ENCODE measurements at regions not wholly inside any gene's neighbourhood (a gene's known extent, or its start where the extent isn't known, plus 50 kb on each side); places are given as distances from the start of the nearest gene placed in this dataset.
"Not testable (repeated sequence)": the region's sequence is repeated elsewhere in the genome, so short reads cannot be mapped to it uniquely, and the experiment has no call there.

GRCh38 chr3:166810741-166811445 is 569.2 kb downstream of the ZBBX start:
- no peak for DNase-seq

DNA sequence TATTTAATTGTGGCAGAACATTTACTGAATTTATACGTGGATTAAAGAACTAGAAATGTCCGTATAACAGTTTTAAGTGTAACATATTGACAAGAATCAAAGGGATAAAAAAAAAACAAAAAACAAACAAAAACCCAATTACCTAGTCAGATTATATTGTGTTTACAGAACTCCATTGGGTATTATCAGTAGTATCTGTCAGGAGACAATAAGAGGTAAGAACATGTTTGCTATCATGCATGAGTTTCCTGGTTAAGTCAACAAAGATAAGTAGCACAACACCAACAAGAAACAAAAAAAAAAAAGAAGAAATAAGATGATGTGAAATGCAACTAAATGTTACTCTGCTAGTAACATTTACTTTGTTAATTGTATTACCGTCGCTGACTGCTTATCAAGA is 570.6 kb downstream of the ZBBX start:
- no peak for DNase-seq

- DNase-seq, result no peak
These were observed 591.2 kb downstream of the ZBBX start for GRCh38 chr3:166788936-166789335.

DNA sequence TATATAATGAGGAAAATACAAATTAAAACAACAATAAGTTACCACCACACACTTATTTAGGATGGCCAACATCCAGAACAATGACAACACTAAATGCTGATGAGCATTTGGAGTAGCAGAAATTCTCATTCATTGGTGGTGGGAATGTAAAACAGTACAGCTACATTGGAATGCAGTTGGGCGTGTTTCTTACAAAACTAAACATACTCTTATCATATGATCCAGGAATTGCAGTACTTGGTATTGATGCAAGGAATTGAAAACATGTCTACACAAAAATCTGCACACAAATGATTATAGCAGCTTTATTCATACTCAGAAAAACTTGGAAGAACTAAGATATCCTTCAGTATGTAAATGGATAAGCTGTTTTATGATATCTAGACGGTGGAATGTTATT is 594.2 kb downstream of the ZBBX start:
- no peak for DNase-seq

DNA sequence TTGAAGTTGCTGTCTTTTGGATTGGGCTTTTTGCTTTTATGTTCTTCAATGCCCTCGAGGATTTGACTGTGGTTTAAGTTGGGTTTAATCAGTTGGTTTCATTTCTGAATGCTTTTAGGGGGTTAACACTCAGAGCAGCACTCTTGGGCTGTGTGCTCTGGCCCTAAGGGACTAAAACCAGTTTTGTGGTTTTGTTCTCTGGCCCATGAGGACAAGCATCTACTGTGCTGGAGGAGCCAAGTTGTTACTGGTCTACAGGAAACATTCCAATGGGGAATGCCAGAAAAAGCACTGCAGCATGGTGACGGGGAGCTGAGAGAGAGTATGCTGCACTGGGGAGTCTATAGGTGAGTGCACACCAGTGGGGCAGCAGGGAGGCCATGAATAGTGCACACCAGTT is 596.9 kb downstream of the ZBBX start:
- DNase-seq, result no peak

GRCh38 chr3:166764698-166765318 is 615.3 kb downstream of the ZBBX start:
- DNase-seq, result no peak

GRCh38 chr3:166759736-166760513 is 620.2 kb downstream of the ZBBX start:
- DNase-seq, result no peak

DNA sequence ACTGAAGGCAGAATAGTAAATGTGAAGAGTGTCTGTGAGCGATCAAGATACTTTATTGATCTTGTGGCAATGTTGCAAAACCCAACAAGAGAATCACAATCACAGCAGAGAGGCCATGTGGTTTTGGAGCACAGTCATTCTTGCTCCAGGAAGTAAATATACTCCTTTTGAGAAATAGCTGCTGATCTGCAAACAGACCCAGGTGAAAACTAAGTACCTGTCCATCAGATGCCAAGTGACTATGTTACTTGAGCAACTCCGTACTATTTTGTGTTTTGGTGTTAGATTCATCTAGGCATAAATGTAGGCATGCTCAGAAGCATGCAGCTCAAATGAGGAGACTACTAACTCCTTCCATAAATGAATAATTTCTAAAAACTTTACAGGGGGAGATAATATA is 627.9 kb downstream of the ZBBX start:
- DNase-seq, result no peak

GRCh38 chr3:166743481-166744134 is 636.5 kb downstream of the ZBBX start:
- no peak for DNase-seq

DNA sequence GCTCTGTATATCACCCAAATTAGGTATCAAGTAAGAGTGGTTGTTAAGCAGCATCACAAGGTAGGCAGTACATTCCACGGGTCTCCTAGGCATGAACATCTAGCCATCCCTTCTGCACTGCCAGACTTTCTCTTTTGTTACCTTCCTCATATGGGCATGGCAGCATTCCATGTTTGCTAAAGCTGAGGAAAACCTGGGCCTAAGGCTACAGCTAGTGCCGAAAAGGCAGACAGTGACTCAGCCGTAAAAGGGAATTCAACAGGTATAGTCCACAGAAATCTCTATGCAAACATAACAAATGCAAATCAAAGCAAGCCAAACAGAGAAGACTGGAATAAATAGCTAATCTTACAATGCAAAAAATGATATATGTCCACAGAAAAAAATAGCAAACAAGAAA is 645.4 kb downstream of the ZBBX start:
- no peak for DNase-seq

GRCh38 chr3:166731701-166732100 is 648.4 kb downstream of the ZBBX start:
- no peak for DNase-seq

GRCh38 chr3:166721466-166721865 is 658.6 kb downstream of the ZBBX start:
- DNase-seq, result no peak

DNA sequence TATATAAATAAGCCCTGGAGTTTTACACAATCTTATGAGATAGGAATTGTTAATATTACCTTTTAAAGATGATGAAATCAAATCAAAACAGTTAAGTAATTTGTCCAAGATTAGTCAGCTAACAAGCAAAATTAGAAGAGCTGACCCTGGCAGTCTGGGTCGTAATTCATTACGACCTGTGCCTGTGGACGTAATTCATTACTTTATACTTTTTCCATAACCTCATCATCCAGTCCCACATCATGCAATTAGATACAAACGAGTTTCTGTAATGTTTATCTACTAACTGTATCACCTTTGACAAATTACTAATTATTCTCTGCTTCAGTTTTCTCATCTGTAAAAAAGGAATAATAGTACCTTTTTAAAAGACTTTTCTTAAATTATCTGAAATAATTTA is 665.9 kb downstream of the ZBBX start:
- DNase-seq, result no peak

DNA sequence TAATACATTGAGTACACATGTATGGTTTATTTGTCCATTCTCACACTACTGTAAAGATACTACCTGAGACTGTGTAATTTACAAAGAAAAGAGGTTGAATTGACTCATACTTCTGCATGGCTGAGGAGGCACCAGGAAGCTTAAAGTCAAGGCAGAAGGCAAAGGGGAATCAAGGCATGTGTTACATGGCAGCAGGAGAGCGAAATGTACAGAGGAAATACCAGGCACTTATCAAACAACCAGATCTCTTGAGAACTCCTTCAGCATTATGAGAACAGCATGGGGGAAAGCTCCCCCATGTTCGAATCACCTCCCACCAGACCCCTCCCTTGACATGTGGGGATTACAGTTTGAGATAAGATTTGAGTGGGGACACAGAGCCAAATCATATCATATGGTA is 666.3 kb downstream of the ZBBX start:
- DNase-seq, result no peak

- no peak for DNase-seq
These were observed 674.0 kb downstream of the ZBBX start for GRCh38 chr3:166706094-166706493.

- DNase-seq, result no peak
These were observed 682.6 kb downstream of the ZBBX start for GRCh38 chr3:166697495-166697894.

DNA sequence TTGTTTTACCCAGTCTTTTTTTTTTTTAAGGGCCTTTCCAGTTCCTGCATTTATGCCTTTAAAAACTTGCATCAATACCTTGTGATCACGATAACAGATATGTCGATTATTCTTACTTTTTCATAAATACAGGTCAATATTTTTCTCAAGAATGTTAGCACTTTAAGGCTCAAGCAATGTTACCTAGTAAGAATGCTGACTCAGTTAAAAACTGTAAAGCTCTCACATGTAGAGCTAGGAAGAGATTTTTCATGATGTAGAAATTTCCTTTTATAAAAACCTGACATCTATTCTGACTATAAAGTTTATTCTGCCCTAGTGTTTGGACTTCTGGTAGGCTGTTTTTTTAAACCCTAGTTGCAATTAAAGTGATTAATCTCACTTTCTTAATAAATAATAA is 684.0 kb downstream of the ZBBX start:
- no peak for DNase-seq

- no peak for DNase-seq
These were observed 691.4 kb downstream of the ZBBX start for GRCh38 chr3:166688665-166689064.

- no peak for DNase-seq
These were observed 694.9 kb downstream of the ZBBX start for GRCh38 chr3:166685246-166685645.

DNA sequence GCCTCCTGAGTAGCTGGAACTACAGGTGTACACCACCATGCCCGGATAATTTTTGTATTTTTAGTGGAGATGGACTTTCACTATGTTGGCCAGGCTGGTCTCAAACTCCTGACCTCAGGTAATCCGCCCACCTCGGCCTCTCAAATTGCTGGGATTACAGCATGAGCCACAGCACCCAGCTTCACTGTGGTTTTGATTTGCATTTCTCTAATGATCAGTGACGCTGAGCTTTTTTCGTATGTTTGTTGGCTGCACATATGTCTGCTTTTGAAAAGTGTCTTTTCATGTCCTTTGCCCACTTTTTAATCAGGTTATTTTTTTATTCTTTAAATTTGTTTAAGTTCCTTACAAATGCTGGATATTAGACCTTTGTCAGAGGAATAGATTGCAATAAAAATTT is 696.0 kb downstream of the ZBBX start:
- DNase-seq, result not testable (repeated sequence)

- DNase-seq, result no peak
These were observed 710.3 kb downstream of the ZBBX start for GRCh38 chr3:166669781-166670180.

- DNase-seq, result no peak
These were observed 716.9 kb downstream of the ZBBX start for GRCh38 chr3:166663194-166663593.

- DNase-seq, result no peak
These were observed 718.5 kb downstream of the ZBBX start for GRCh38 chr3:166661621-166662020.

DNA sequence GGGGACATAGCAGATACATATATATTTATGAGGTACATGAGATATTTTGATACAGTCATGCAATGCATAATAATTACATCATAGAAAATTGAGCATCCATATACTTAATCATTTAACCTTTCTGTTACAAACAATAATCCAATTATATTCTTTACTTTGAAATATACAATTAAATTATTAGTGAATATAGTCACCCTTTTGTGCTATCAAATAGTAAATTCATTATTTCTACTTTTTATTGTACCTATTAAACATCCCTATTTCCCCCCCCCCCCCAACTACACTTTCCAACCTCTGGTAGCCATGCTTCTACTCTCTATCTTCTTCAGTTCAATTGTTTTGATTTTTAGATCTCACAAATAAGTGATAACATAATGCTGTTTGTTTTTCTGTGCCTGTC is 719.1 kb downstream of the ZBBX start:
- DNase-seq, result no peak
